ENCODE measurements at regions not wholly inside any gene's neighbourhood (a gene's known extent, or its start where the extent isn't known, plus 50 kb on each side); places are given as distances from the start of the nearest gene placed in this dataset.

DNA sequence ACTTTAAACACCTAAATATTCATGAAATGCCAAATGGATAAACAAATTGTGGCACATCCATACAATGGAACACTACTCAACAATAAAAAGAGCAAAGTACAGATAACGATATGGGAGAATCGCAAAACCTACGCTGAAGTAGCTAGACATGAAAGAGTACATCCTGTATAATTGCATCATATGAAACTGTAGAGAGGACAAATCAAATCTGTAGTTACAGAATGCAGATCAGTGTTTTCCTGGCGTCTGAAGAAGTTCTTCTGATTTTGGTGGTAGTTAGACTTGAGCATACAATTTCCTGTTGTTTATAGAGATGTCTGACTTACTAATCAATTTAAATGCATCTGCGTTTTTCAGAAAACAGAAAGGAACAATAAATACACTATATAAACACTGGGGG lies 394.4 kb downstream of the SOCS6 start:
- TF ChIP-seq, protein P1, sequence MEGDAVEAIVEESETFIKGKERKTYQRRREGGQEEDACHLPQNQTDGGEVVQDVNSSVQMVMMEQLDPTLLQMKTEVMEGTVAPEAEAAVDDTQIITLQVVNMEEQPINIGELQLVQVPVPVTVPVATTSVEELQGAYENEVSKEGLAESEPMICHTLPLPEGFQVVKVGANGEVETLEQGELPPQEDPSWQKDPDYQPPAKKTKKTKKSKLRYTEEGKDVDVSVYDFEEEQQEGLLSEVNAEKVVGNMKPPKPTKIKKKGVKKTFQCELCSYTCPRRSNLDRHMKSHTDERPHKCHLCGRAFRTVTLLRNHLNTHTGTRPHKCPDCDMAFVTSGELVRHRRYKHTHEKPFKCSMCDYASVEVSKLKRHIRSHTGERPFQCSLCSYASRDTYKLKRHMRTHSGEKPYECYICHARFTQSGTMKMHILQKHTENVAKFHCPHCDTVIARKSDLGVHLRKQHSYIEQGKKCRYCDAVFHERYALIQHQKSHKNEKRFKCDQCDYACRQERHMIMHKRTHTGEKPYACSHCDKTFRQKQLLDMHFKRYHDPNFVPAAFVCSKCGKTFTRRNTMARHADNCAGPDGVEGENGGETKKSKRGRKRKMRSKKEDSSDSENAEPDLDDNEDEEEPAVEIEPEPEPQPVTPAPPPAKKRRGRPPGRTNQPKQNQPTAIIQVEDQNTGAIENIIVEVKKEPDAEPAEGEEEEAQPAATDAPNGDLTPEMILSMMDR (conservative IDR thresholded peaks at IDR 0.05 in 1 of 2, IDR thresholded peaks at IDR 0.05 in 1 of 2; ENCODE audit: extremely low read depth in 1 of 2, insufficient read depth in 1 of 2, low read depth in 1 of 2, low read length in 2 of 2): no peak
- no peak for TF ChIP-seq EZH2 (IDR thresholded peaks at IDR 0.05; ENCODE audit: borderline replicate concordance, low read length)

Measured in mammary epithelial cell (primary cell).